Limb (tissue), 2 donors: ENCODE measurements at regions not wholly inside any gene's neighbourhood (a gene's known extent, or its start where the extent isn't known, plus 50 kb on each side); places are given as distances from the start of the nearest gene placed in this dataset.

Experiments used
- DNase-seq, 2 donors: peaks; one replicate each; pipeline ENCODE4 v3.0.0-alpha.2; 2016; ENCODE audit errors: extremely low spot score in 2 of 2

DNA sequence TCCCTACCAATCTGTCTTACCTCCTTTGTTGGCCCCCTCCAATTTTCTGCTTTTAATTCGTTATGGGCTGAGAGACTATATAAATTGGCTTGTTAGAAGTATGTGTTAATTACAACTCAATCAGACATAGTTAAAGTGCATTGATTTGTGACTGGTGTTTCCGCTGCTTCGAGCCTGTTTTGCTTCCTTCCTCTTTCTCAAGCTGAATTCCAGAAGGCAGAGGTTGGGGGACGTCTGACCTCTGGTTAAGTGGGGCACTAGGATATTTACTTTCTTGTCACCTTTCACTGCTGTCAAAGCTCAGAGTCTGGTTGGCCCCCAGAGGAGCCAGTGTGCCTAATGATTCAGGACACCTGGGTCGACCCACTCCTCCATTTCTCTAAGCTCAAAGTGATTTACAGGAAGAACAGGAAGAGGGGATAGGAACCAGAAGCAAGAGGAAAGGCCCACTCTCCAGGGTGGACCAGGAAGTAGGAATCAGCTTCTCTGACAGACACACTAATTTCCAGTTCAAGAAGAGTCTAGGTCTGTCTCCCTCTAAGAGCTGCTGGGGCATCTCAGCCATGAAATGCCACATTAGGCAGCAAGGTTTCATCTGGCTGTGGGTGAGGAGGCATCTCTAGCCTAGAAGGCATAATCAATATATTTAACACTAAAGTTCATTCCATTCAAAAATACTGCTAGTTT lies 397.2 kb upstream of the NPVF start:
- no peak for DNase-seq

DNA sequence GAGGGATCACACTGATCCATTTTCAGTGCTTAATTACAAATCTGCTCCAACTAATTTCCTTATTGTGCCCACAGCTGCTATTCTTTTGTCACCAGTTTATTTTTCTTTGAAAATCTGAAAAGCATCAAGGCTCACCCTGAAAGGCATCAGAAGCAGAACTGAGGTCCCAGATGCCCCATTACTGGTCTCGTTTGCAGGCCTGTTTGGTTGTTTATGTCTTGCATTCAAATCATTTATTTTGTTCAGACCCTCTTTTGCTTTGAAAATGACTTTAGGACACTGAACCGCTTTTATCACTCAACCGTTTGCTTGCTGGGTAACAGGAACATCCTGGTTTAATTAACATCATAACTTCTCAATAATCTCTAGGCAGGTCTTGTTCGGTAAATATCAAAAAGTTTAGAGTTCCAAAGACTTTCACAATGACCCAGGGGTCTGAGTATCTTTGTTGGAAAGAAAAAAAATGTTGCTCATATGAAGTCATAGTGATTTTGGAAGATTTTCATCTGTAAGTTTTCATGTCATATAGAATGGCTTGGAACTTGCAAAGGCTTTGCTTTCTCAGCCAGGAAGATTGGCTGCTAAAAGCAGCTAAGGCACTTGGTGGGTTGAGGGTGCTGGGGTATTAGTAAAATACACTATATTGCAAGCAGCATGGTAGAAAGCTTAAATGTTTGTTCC lies 398.3 kb upstream of the NPVF start:
- no peak for DNase-seq

DNA sequence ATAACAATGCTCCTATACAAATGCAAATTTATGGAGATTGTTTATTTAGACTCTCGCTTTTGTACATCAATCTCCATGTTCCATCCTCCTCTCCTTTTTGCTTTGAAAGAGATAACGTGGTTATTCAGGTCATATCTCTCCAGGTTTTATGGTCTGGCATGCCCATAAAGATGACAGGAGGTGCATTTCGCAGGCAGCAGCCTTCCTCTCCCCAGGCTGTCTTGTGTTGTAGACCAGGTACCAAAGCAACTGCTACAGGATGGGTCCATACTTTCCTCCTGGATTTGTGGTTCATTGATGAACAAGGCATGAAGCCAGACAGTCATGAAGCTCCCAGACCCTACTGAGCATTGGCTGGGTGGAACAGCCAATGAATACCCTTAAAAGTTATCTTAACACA lies 400.2 kb upstream of the NPVF start:
- DNase-seq: no peak

DNA sequence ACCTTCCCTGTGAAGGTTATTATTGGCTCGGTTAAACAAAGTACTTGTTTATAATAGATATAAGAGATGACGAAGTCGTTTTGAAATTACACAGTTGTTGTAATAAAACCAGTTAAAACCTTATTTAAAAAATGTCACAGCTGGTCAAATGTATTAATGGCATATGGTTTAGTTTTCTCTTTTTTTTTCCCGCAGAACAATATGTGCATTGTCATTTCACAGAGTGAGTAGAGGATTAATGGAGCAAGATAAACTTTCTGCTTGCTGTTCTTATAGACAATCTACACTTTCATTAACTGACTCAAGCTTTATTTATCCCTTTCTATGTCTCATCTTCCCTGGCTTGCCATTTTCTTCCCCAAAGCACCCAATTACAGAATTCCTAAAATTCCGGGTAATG lies 404.3 kb upstream of the NPVF start:
- no peak for DNase-seq

DNA sequence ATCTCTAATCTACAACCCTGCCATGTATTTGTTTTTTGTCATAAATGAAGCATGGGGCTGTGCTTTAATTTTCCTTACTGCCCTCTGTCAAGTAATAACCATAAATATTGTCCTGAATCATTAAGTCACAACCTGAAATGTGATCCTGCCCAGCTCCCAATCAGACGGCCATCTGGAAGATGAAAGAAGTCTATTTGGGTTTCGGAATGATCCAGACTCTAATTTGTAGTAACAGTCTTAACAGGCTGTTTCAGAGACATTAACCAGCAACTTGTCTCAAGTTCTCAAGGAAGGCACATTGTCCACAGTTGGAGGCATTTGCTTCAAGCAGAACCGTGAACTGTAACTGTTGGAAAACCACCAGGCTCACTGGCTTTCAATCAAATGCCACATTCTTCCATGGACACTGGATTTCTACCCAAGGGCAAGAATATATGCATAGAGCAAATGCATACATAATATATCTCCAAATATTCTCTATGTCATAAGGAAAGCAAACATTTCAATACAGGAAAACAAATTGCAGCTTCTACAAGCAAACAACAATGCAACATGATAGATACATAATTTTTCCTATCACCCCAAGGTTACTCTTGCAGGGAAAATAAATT lies 405.2 kb upstream of the NPVF start:
- DNase-seq: no peak

DNA sequence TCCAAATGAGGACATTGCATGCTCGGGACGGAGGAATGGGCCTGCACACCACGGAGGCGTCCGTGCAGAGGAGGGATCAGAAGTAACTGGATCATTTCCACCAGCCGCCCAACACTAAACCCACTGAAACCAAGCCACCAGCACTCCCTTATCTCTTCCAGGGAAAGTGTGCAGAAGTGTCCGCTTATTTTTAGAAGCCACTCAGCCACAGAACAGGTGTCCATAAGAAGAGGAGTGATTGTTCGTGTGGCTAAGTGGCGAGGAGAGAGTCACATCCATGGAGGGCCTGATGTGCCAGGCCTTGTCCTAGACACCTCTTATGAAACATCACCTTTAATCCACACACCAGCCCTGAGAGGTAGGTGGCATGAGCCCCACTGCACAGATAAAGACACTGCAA lies 407.9 kb upstream of the NPVF start:
- no peak for DNase-seq

DNA sequence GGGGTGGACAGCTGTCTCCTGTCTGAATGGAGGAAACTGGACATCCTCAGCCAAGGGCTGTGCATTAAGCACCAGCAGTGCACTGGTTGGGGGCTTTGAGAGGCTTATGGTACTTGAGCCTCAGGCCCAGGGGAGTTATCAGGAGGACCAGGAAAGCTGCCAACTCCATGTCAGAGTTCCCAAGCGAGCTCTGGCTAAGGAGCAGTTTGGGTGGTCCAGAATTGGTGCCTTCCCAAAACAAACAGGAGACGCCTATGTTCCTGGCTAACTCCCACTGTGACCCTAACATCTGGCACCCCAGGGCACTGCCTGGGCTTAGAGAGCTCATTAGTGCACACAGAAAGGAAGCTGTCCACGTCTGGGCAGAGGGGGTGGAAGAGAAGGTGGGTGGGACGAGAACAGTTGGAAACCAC lies 408.6 kb upstream of the NPVF start:
- DNase-seq: peak in 1 of 2 donors; percentile 44

DNA sequence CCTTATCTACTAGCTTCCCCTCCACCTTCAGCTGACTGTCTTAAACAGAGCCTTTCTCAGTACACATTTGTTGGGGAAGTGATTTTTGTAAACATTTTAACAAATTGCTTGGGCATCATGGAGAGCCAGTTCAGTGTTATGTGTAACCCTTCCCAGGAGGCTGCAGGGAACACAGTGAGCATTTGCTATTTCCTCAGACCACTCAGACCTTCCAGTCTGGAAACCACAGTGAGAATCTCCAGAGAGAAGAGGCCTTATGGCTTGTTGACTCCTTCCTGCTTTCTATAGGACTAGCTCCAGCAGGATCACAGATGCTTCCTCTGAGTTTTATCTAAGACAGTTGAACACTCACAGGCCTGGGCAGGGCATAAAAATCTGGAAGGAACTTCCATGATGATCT lies 409.8 kb upstream of the NPVF start:
- DNase-seq: no peak

DNA sequence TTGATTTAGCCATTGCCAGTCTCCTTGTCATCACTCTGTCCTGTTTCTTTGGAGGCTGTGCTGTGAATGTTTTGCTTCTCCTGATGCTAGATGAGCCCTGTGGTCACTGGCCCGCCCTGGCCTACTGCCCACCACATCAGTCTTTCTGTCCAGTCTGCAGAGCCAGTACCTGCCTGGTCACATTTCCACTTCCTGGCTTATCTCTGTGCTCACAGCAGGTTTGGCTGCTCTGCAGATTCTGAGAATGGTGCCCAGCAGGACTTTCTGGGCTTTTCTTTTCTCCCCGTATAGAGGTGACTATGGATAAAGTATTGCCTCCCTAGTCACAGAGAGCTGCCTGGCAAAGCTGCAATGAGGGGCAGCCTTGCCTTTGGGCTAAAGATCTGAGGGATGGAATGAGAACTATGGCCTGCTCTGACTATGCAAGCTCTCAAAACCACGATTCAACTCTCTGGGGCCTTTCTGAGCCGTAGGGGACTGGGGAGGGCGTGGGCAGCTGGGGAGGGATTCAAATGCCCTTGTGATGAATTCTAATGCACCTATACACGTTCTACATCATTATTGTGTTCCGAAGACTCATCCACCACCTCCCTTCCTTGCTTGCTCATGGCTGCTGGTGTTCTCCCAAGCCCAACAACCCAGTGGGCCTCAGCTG lies 410.4 kb upstream of the NPVF start:
- DNase-seq: no peak

DNA sequence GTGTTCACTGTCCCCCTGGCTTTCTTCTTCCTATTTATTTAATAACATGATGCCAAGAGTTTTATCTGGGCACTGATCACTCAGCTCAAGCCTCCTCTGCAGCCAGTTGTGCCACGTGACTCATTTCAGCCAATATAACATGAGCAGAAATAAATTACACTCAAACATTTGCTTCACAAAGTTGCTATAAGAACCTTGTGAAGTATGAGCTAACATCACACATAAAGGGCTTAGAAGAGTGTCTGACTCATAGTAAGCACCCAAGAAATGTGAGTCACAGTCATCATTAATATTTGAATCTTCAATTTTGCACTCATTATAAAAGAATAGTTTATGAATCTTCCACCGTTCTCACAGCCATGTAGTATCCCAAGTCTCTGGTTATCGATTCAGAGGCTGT lies 414.6 kb upstream of the NPVF start:
- no peak for DNase-seq

DNA sequence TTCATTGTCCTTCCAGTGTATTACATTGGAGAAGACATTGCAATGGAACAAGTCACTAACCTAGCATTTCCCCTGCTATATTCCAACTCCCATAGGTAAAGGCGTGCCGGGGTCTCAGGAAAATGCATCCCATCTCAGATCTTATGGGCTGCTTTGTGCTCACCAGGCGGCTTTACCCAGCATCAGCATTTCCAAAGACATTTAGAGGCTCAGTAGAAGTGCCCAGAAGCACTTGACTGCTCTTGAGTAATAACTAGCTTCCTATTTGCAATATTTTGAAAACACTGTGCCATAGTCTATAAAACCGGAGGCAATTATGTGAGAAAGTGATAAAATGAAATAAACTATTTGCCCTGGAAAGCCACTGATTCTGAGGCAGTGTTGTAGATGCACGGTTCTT lies 415.0 kb upstream of the NPVF start:
- DNase-seq: no peak

DNA sequence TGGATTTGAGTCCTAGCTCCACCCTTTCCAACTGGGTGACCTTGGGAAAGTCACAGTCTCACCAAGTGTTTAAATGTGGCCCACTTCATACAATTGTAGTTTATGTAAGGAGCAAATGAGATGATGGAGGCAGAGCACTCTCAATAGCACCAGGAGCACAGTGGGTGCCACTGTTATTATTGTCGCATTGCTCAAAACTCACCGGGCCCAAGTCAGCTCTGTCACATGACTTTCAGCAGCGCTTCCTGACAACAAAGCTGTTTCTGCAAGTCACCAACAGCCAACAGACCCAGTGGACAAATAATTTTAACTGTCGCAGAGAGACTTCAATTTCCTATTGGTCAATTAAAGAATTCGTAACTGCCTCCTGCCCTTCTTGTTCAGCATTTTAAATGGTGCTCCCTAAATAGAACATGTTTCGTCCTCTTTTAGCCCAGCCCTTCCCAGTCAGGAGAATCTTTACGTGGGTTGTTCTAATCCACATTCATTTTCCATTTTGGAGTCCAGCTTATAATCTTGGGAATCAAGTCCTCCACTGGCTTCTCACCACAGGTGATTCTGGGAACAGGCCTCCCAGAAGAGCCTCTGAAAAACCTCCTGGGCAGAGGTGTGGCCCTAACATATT lies 415.6 kb upstream of the NPVF start:
- DNase-seq: no peak

DNA sequence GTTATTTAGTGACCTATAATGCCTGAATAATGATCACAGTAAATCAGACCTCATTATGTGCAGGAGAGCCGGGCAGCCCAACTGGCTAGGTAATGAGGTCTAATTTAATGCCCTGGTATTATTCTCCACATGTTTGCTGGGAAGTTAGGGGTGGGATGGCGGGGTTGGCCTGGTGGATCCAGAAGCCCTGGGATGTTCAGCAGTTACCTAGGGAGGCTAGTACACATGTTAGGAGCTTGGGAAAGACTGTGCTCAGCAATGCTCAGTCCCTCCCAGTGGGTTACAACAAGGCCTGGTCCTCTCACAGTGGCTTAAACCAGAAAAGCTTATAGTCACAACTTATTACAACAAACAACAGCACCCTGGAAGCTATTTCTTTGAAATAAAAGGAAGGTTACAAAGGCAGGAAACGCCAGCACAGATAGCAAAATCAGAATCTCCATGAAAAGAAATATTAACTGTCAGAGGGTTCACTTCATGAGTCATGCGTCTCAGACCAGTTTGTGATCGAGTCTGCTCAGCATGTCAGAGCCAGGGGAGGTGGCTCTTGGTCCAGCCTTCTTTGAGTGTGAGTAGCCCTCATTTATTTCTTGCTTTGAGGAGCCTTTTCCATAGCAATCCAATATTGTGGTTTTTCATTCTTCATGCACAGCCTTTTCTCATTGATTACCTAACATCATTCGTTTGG lies 418.6 kb upstream of the NPVF start:
- no peak for DNase-seq

DNA sequence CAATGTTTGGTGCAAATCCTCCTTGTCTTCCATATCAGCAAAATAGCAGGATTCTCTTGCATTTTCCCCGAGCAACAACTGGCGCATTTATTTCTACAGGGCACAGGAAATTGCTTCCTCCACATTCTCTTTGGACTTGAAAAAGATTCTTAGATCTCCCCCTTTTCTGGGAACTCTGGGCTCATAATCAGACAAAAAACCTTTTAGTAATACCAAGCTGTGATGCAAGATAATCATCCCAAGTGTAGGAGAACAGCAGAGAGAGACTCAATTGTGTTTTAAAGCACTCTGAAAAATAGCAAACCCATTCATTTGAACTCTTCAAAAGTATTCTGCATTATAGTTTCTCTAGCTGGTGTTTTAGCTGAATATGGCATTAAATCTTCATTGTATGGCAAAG lies 419.6 kb upstream of the NPVF start:
- no peak for DNase-seq

DNA sequence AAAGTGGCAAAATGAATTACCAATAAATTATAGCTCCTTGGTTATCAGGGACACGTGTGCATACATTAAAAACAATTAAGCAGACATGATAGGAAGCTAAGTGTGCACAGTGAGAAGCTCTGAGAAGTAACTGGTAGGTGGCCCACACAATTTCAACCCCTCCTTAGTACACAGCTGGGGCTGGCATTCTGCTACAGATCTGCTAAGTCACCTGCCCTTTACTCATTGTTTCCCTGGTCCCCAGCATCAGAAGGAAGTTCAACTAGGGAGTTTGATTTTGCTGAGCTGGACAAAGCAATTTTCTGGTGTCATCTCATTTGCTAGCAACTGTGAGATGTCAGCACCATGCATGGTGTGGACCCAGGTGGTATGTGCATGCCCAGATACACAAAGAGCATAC lies 424.1 kb upstream of the NPVF start:
- DNase-seq: no peak

DNA sequence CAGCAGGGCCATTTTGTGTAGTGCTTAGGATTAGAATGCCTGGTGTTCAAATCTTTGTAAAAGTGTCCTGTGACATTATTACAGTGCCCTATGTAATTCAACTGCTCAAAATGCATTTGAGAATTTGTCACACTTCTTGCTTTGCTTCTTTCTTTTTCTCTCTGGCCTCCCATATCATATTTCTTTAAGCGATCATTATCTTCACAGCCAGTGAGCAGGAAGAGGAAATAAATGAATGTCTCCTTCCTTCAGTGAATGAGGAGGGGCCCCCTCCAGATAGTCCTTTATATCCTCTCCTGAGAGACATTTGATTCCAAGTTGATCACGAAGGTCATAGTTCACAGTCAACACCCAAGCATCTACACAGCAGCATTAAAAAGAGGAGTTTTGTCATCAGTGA lies 425.1 kb upstream of the NPVF start:
- no peak for DNase-seq

DNA sequence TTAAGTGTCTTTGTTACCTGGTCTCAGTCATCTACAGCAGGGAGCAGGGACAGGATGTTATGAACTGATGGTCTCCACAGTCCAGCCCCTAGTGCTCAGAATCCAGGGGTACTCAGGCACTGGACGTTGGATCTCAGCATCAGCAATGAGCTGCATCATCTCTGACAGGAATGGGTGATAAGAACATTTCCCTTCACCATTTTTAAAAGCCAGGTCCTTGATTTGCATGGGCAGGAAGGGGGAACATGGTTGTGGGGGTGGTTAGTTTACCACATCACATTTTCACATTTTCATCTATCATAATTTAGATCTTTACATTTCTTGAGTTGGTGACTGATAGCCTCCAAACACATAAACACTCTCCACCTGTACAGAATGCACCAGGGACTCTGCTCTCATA lies 427.8 kb upstream of the NPVF start:
- no peak for DNase-seq

DNA sequence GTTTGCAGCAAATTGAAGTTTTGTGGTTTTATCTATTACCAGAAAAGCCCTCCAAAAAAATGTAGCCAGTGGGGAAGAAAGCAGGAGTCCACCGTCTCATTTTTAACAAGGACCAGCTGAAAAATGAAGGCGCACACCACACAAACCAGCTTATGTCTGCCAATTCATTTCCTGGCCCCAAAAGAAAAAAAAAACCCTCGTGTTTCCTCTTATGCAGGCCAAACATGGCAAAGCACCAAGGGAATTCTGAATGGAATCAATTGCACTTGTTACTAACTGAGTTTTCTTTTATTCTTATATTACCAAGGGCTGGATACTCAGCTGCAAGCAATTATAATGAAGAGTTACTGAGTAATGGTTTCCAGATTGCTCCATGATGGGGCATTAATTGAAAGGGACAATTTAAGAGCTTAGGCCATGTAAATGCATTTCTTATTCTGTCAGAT lies 428.3 kb upstream of the NPVF start:
- DNase-seq: peak in 1 of 2 donors; percentile 62

DNA sequence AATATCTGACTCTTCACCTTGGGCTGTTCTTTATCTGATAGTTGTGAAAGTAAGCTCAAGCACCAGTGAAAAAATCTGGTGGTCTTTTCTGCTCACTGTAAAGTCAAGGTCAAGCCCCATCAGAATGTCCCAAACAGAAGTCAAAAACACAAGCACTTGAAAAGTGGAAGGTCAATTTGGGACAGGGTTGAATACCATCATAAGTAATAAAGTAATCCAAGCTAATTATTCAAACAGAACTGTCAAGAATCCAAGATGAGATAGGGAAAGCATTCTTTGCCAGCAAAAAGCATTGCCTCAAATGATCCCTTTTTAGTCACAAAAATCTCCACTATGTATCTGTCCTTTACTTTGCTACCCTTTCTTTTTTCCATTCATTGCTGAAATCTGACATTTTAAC lies 430.1 kb upstream of the NPVF start:
- DNase-seq: no peak

DNA sequence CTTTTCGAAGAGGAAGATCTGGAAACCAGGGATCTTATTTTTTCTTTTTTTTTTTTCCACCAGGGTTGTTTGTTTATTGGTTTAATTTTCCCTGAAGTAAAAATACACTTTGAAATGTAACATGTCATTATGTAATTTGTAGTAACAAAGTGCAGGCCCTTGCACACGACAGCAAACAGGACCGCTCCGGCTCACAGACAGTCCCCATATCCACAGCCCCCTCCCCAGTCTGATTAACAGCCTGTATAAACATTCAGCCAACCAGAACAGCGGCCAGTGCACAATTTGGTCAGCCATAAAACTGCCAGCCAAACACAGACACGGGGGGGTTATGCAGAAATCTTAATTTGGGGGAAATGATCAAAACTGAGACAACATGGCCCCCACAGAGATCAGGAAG lies 431.6 kb upstream of the NPVF start:
- DNase-seq: no peak
